Keratinocyte (primary cell): ENCODE measurements at regions not wholly inside any gene's neighbourhood (a gene's known extent, or its start where the extent isn't known, plus 50 kb on each side); places are given as distances from the start of the nearest gene placed in this dataset.

Experiments
- DNase-seq: peaks from one replicate; pipeline ENCODE4 v3.0.0-alpha.2; 2011; ENCODE audit warnings: low read depth, missing footprints, low spot score
- FAIRE-seq: peaks from 2 replicates; lab custom pipeline; 2011; peaks lifted over from hg19 to GRCh38; lab: Jason Lieb, UNC
- H2AFZ ChIP-seq: 2 replicates; pipeline ENCODE4 v1.6.0; 2012; ENCODE audit warnings: low read length, control low read depth, inconsistent platforms; ENCODE audit not compliant: control insufficient read depth
- H3K27ac ChIP-seq: 2 replicates; pipeline ENCODE4 v1.5.1; 2011; ENCODE audit warnings: low read length; ENCODE audit not compliant: control insufficient read depth, insufficient read depth
- H3K27me3 ChIP-seq: 3 replicates; pipeline ENCODE4 v1.6.0; 2011; ENCODE audit warnings: low read length; ENCODE audit not compliant: control insufficient read depth, insufficient read depth; ENCODE audit errors: extremely low read depth
- H3K36me3 ChIP-seq, 2 experiments: 2 replicates in 1 of 2; 3 replicates in 1 of 2; pipeline ENCODE4 v1.5.1; 2011; ENCODE audit warnings: low read length in 2 of 2, mild to moderate bottlenecking in 1 of 2; ENCODE audit not compliant: control insufficient read depth in 2 of 2, insufficient read depth in 2 of 2; ENCODE audit errors: extremely low read depth in 1 of 2
- H3K4me1 ChIP-seq: 3 replicates; pipeline ENCODE4 v1.5.1; 2011; ENCODE audit warnings: low read length; ENCODE audit not compliant: control insufficient read depth, insufficient read depth; ENCODE audit errors: extremely low read depth
- H3K4me2 ChIP-seq: 3 replicates; pipeline ENCODE4 v1.6.0; 2011; ENCODE audit warnings: low read depth, low read length; ENCODE audit not compliant: control insufficient read depth, insufficient read depth; ENCODE audit errors: extremely low read depth
- H3K4me3 ChIP-seq, 3 experiments: fragments of 200-600 bp in 1 of 3; sonication (generic) in 1 of 3; 2 replicates in 2 of 3; 3 replicates in 1 of 3; pipeline ENCODE4 v1.5.1; 2011 to 2016; ENCODE audit warnings: low read length in 3 of 3, mild to moderate bottlenecking in 3 of 3, control low read depth in 2 of 3, inconsistent platforms in 1 of 3, low read depth in 1 of 3, mixed read lengths in 1 of 3, mixed run types in 1 of 3, moderate library complexity in 1 of 3; ENCODE audit not compliant: control insufficient read depth in 2 of 3, insufficient read depth in 2 of 3; ENCODE audit errors: extremely low read depth in 1 of 3
- H3K79me2 ChIP-seq: 2 replicates; pipeline ENCODE4 v1.6.0; 2012; ENCODE audit warnings: low read length; ENCODE audit not compliant: control insufficient read depth, insufficient read depth
- H3K9ac ChIP-seq: 3 replicates; pipeline ENCODE4 v1.6.0; 2011; ENCODE audit warnings: low read length; ENCODE audit not compliant: control insufficient read depth, insufficient read depth; ENCODE audit errors: extremely low read depth
- H3K9me1 ChIP-seq: 3 replicates; pipeline ENCODE4 v1.6.0; 2011; ENCODE audit warnings: low read length; ENCODE audit not compliant: control insufficient read depth, insufficient read depth; ENCODE audit errors: extremely low read depth
- H3K9me3 ChIP-seq: 2 replicates; pipeline ENCODE4 v1.5.1; 2012; ENCODE audit warnings: low read depth, low read length; ENCODE audit not compliant: control insufficient read depth
- H4K20me1 ChIP-seq: 3 replicates; pipeline ENCODE4 v1.6.0; 2011; ENCODE audit warnings: low read length; ENCODE audit not compliant: control insufficient read depth, insufficient read depth; ENCODE audit errors: extremely low read depth
- EZH2 ChIP-seq: IDR thresholded peaks from one replicate; pipeline ENCODE4 v1.6.1; 2012; ENCODE audit warnings: inconsistent platforms, mild to moderate bottlenecking, low read length, moderate library complexity
- dilution Hi-C: fragments of 300-500 bp; cut with MboI; formaldehyde crosslinking; loops from one replicate; pipeline ENCODE4 v1.7.0; 2020; ENCODE audit warnings: low sequenced_read_pairs; ENCODE audit not compliant: extremely low pct_ligation_motif_present
- TF ChIP-seq, protein P1 (sequence below), 3 experiments: IDR thresholded peaks in 1 of 3; conservative IDR thresholded peaks in 1 of 3; optimal IDR thresholded peaks in 1 of 3; 2 replicates in 2 of 3; 3 replicates in 1 of 3; pipeline versions ENCODE3 to v1.5.1; 2011; ENCODE audit warnings: low read length in 3 of 3, mild to moderate bottlenecking in 3 of 3, moderate library complexity in 2 of 3, control low read depth in 1 of 3, inconsistent platforms in 1 of 3; ENCODE audit not compliant: insufficient read depth in 2 of 3; ENCODE audit errors: extremely low read depth in 1 of 3

DNA sequence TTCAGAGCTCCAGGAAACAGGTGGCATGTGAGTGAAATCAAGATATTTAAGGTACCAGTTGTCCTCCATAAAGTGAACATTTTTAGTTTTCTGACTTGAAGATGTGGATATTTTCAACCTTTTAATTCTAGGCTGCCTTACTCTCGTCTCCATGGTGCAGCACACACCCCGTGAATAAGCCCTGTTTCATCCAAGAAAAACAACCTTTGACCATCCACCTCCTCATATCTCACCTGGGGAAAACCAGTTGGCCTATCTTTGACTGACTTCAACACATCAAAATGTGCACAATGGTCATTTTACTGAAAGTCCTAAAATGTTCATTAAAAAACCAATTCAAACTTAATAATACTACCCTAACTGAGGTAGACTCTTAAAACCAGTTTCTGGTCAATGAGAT lies 73.8 kb upstream of the CD2AP start:
- H3K4me1 ChIP-seq = no peaks in the 10 kb centered on the region
- dilution Hi-C loops = no loop called here
- no peak for DNase-seq
- no peaks in the 10 kb centered on the region for H3K27me3 ChIP-seq
- no peaks in the 10 kb centered on the region for H3K36me3 ChIP-seq
- no peak overlapping the region for H3K9ac ChIP-seq
- no peaks in the 10 kb centered on the region for H3K9me3 ChIP-seq
- no peak overlapping the region for H2AFZ ChIP-seq
- H3K27ac ChIP-seq = no peak overlapping the region
- no peak overlapping the region for H3K4me3 ChIP-seq
- no peaks in the 10 kb centered on the region for H3K9me1 ChIP-seq
- no peak for FAIRE-seq
- H4K20me1 ChIP-seq = no peaks in the 10 kb centered on the region
- H3K4me2 ChIP-seq = no peak overlapping the region
- H3K79me2 ChIP-seq = no peaks in the 10 kb centered on the region
- TF ChIP-seq, protein P1, sequence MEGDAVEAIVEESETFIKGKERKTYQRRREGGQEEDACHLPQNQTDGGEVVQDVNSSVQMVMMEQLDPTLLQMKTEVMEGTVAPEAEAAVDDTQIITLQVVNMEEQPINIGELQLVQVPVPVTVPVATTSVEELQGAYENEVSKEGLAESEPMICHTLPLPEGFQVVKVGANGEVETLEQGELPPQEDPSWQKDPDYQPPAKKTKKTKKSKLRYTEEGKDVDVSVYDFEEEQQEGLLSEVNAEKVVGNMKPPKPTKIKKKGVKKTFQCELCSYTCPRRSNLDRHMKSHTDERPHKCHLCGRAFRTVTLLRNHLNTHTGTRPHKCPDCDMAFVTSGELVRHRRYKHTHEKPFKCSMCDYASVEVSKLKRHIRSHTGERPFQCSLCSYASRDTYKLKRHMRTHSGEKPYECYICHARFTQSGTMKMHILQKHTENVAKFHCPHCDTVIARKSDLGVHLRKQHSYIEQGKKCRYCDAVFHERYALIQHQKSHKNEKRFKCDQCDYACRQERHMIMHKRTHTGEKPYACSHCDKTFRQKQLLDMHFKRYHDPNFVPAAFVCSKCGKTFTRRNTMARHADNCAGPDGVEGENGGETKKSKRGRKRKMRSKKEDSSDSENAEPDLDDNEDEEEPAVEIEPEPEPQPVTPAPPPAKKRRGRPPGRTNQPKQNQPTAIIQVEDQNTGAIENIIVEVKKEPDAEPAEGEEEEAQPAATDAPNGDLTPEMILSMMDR (optimal IDR thresholded peaks at IDR 0.05 in 1 of 3, IDR thresholded peaks at IDR 0.05 in 1 of 3, conservative IDR thresholded peaks at IDR 0.05 in 1 of 3; ENCODE audit: extremely low read depth in 1 of 3, insufficient read depth in 2 of 3, low read length in 3 of 3) = no peak
- TF ChIP-seq EZH2 = no peak

DNA sequence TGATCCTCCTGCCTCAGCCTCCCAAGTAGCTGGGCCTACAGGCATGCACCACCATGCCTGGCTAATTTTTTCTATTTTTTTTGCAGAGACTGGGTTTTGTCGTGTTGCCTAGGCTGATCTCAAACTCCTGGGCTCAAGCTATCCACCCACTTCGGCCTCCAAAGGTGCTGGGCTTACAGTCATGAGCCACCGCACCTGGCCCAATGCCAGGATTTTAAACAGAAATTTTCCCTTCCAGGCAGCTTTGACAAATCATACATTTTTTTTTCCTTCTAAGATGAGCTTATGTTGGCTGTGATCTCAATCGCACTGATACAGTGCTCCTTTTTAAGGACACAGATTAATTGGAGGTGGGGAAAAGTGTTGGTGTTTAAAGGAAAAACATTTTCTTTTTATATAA lies 73.2 kb upstream of the CD2AP start:
- no peaks in the 10 kb centered on the region for H3K27me3 ChIP-seq
- DNase-seq (no peak), FAIRE-seq (no peak)
- no peaks in the 10 kb centered on the region for H4K20me1 ChIP-seq
- H3K9me3 ChIP-seq = no peaks in the 10 kb centered on the region
- H3K27ac ChIP-seq = no peak overlapping the region
- TF ChIP-seq EZH2 = no peak
- TF ChIP-seq, protein P1 (optimal IDR thresholded peaks at IDR 0.05 in 1 of 3, IDR thresholded peaks at IDR 0.05 in 1 of 3, conservative IDR thresholded peaks at IDR 0.05 in 1 of 3; ENCODE audit: extremely low read depth in 1 of 3, insufficient read depth in 2 of 3, low read length in 3 of 3) = no peak
- H3K36me3 ChIP-seq = no peaks in the 10 kb centered on the region
- dilution Hi-C loops = no loop called here
- no peak overlapping the region for H3K4me2 ChIP-seq
- no peaks in the 10 kb centered on the region for H3K79me2 ChIP-seq
- no peak overlapping the region for H2AFZ ChIP-seq
- H3K4me1 ChIP-seq = no peaks in the 10 kb centered on the region
- H3K9ac ChIP-seq = no peak overlapping the region
- H3K4me3 ChIP-seq = no peak overlapping the region
- H3K9me1 ChIP-seq = no peaks in the 10 kb centered on the region
